PC-9 (cell line): ENCODE measurements at regions not wholly inside any gene's neighbourhood (a gene's known extent, or its start where the extent isn't known, plus 50 kb on each side); places are given as distances from the start of the nearest gene placed in this dataset.

ENCODE experiments used
- EZH2 ChIP-seq: fragments of 200-600 bp; sonication (generic); IDR thresholded peaks from 2 replicates; pipeline ENCODE4 v1.8.0; 2017; ENCODE audit warnings: antibody characterized with exemption, low read depth
- TF ChIP-seq, protein P1 (sequence below): fragments of 200-600 bp; sonication (generic); conservative IDR thresholded peaks from 2 replicates; pipeline ENCODE4 v1.6.1; 2017; ENCODE audit warnings: mixed run types, antibody characterized with exemption, mild to moderate bottlenecking, moderate library complexity

DNA sequence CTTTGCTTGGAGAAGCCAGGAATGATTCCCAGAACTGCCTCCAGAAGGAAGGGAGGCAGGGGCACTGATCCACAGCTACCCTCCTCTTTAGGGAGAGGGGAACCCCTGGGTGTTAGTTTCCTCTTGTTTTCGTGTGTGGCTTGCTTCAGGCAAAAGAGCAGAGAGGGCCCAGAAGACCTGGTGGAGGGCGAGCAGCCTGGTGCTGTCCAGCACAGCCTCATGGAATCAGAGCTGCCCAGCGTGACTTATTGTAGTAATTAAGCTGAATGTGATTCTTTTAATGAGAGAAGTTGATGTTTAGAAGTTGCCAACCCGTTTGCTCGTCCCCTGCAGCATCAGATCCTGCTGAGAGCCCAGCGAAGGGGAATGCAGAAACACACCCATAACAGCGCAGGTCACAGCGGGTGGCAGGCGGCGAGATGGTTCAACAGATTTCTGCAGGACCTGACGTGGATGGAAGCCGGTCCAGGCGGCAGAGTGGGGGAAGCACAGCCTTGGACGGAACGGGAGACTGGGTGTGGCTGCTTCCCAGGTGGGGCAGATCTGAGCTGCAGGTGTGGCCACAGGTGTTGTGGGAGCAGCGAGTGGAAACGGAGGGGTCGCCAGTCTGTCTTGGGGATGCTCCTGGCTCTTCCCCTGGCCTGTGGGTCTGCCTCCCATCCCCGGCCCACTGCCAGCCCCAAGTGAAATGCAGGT is 53.7 kb upstream of the SHH start:
- TF ChIP-seq, protein P1, sequence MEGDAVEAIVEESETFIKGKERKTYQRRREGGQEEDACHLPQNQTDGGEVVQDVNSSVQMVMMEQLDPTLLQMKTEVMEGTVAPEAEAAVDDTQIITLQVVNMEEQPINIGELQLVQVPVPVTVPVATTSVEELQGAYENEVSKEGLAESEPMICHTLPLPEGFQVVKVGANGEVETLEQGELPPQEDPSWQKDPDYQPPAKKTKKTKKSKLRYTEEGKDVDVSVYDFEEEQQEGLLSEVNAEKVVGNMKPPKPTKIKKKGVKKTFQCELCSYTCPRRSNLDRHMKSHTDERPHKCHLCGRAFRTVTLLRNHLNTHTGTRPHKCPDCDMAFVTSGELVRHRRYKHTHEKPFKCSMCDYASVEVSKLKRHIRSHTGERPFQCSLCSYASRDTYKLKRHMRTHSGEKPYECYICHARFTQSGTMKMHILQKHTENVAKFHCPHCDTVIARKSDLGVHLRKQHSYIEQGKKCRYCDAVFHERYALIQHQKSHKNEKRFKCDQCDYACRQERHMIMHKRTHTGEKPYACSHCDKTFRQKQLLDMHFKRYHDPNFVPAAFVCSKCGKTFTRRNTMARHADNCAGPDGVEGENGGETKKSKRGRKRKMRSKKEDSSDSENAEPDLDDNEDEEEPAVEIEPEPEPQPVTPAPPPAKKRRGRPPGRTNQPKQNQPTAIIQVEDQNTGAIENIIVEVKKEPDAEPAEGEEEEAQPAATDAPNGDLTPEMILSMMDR: no peak
- TF ChIP-seq EZH2: no peak
